ENCODE measurements at regions not wholly inside any gene's neighbourhood (a gene's known extent, or its start where the extent isn't known, plus 50 kb on each side); places are given as distances from the start of the nearest gene placed in this dataset.

GRCh38 chr1:87763483-87763882, 434.8 kb downstream of the LMO4 start:
- TF ChIP-seq, protein P1, sequence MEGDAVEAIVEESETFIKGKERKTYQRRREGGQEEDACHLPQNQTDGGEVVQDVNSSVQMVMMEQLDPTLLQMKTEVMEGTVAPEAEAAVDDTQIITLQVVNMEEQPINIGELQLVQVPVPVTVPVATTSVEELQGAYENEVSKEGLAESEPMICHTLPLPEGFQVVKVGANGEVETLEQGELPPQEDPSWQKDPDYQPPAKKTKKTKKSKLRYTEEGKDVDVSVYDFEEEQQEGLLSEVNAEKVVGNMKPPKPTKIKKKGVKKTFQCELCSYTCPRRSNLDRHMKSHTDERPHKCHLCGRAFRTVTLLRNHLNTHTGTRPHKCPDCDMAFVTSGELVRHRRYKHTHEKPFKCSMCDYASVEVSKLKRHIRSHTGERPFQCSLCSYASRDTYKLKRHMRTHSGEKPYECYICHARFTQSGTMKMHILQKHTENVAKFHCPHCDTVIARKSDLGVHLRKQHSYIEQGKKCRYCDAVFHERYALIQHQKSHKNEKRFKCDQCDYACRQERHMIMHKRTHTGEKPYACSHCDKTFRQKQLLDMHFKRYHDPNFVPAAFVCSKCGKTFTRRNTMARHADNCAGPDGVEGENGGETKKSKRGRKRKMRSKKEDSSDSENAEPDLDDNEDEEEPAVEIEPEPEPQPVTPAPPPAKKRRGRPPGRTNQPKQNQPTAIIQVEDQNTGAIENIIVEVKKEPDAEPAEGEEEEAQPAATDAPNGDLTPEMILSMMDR (IDR thresholded peaks at IDR 0.05), result no peak
- no peak for TF ChIP-seq ZFX (IDR thresholded peaks at IDR 0.05; ENCODE audit: borderline replicate concordance)
